ENCODE measurements at regions not wholly inside any gene's neighbourhood (a gene's known extent, or its start where the extent isn't known, plus 50 kb on each side); places are given as distances from the start of the nearest gene placed in this dataset.

DNA sequence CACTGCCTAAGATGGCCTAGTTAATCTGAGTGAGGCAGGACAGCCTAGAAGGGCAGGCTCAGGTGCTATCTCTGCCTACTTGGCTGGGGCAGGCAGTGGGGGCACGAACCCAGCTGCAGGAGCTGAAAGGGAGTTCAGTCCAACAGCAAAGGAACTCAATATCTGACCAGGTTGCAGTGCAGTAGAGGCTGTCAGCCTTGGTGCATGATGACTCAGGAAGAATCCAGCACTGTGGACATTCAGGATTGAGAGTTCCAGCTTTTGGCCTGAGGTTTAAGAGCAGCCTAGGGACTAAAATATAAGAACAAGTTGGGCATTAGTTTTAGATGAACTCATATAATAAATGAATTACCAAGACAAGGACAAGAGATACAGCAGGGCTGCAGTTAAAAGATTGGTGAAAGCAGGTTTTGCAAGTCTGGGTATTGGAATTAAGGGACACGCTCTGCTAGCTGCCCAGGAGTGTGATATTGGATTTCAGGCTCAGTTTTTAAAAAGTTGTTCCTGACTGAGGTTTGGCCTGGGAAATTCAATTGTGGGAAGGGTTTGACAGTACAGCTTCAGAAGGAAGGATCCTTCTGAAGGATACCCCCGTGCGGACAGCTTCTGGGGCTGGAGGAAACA is 64.7 kb upstream of the ATG10 start:
- ATAC-seq = no peak
- DNase-seq (ENCODE audit: low spot score) = no peak
- H3K27me3 Mint-ChIP-seq (ENCODE audit: insufficient read depth, low read depth, poor library complexity) = no peaks in the 10 kb centered on the region
- Histone ChIP-seq H2AFZ (0 out of 2 replicates have a peak overlapping the region, but pooled peaks have one; percentile 76), H3F3A (replicated peaks; ENCODE audit: low read depth) (no peaks in the 10 kb centered on the region), H3K4me1 (ENCODE audit: insufficient read depth) (peaks cover 10% of the 10 kb centered on the region; the same call in 1 of the 2 replicates), H3K4me2 (no peak overlapping the region), H3K9me2 (ENCODE audit: insufficient read depth) (no peaks in the 10 kb centered on the region), H3K4me3 (no peak overlapping the region), H3K27me3 (ENCODE audit: insufficient read depth) (no peaks in the 10 kb centered on the region), H3K27ac (ENCODE audit: low read depth) (no peak overlapping the region), H3K79me2 (replicated peaks; ENCODE audit: insufficient read depth) (no peaks in the 10 kb centered on the region), H3K36me3 (ENCODE audit: insufficient read depth) (no peaks in the 10 kb centered on the region), H4K20me1 (replicated peaks; ENCODE audit: insufficient read depth) (no peaks in the 10 kb centered on the region)
- TF ChIP-seq CREB1 (CRISPR knock-in tag; IDR thresholded peaks at IDR 0.05; ENCODE audit: low read depth) (no peak), STAT1 (IDR thresholded peaks at IDR 0.05; ENCODE audit: unreplicated experiment) (no peak), NANOG (IDR thresholded peaks at IDR 0.05; ENCODE audit: borderline replicate concordance) (no peak)
- TF ChIP-seq, protein P1, sequence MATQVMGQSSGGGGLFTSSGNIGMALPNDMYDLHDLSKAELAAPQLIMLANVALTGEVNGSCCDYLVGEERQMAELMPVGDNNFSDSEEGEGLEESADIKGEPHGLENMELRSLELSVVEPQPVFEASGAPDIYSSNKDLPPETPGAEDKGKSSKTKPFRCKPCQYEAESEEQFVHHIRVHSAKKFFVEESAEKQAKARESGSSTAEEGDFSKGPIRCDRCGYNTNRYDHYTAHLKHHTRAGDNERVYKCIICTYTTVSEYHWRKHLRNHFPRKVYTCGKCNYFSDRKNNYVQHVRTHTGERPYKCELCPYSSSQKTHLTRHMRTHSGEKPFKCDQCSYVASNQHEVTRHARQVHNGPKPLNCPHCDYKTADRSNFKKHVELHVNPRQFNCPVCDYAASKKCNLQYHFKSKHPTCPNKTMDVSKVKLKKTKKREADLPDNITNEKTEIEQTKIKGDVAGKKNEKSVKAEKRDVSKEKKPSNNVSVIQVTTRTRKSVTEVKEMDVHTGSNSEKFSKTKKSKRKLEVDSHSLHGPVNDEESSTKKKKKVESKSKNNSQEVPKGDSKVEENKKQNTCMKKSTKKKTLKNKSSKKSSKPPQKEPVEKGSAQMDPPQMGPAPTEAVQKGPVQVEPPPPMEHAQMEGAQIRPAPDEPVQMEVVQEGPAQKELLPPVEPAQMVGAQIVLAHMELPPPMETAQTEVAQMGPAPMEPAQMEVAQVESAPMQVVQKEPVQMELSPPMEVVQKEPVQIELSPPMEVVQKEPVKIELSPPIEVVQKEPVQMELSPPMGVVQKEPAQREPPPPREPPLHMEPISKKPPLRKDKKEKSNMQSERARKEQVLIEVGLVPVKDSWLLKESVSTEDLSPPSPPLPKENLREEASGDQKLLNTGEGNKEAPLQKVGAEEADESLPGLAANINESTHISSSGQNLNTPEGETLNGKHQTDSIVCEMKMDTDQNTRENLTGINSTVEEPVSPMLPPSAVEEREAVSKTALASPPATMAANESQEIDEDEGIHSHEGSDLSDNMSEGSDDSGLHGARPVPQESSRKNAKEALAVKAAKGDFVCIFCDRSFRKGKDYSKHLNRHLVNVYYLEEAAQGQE (IDR thresholded peaks at IDR 0.05; ENCODE audit: unreplicated experiment) = no peak
- peaks cover 13% of the 10 kb centered on the region for H3K4me1 Mint-ChIP-seq
- no peaks in the 10 kb centered on the region for H3K9me3 Mint-ChIP-seq
- H3K4me3 Mint-ChIP-seq = no peak overlapping the region
- H3K27ac Mint-ChIP-seq = no peak overlapping the region
- H3K36me3 Mint-ChIP-seq (ENCODE audit: low read depth) = no peaks in the 10 kb centered on the region; the same call in 2 of the 3 replicates

DNA sequence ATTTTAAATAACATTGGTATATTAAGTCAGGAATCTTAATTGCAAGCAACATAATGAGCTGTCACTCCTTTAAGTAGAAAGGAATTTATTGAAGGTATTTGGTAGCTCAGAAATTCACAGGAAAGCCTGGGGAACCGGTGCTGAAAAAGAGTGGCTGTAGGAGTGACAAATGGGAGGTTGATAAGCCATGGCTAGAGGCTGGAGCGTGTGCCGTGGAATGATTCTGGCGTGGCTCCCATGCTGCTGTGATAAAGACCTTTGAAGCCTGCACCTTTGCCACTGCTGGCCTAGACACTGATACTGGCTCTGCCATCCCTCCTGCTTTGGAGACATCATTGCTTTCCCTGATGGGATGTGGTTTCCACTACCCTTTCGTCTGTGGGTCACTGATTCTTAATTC is 65.7 kb upstream of the ATG10 start:
- no peaks in the 10 kb centered on the region for H3K79me2 ChIP-seq (replicated peaks; ENCODE audit: insufficient read depth)
- H3K27me3 ChIP-seq (ENCODE audit: insufficient read depth) = no peaks in the 10 kb centered on the region
- Mint-ChIP-seq H3K9me3 (peaks cover 2% of the 10 kb centered on the region; the same call in 2 of the 3 replicates), H3K4me1 (peaks cover 22% of the 10 kb centered on the region), H3K27ac (no peak overlapping the region), H3K4me3 (no peak overlapping the region), H3K27me3 (ENCODE audit: insufficient read depth, low read depth, poor library complexity) (no peaks in the 10 kb centered on the region), H3K36me3 (ENCODE audit: low read depth) (peaks cover 4% of the 10 kb centered on the region; the same call in 1 of the 3 replicates)
- no peak overlapping the region for H2AFZ ChIP-seq
- no peak overlapping the region for H3K4me3 ChIP-seq
- TF ChIP-seq CREB1 (CRISPR knock-in tag; IDR thresholded peaks at IDR 0.05; ENCODE audit: low read depth) (no peak), NANOG (IDR thresholded peaks at IDR 0.05; ENCODE audit: borderline replicate concordance) (no peak), POLR2AphosphoS5 (IDR thresholded peaks at IDR 0.05; ENCODE audit: low read depth) (no peak), EZH2phosphoT487 (IDR thresholded peaks at IDR 0.05; ENCODE audit: unreplicated experiment) (no peak), STAT1 (IDR thresholded peaks at IDR 0.05; ENCODE audit: unreplicated experiment) (no peak)
- TF ChIP-seq, protein P1 (IDR thresholded peaks at IDR 0.05; ENCODE audit: unreplicated experiment) = no peak
- TF ChIP-seq, protein P2, sequence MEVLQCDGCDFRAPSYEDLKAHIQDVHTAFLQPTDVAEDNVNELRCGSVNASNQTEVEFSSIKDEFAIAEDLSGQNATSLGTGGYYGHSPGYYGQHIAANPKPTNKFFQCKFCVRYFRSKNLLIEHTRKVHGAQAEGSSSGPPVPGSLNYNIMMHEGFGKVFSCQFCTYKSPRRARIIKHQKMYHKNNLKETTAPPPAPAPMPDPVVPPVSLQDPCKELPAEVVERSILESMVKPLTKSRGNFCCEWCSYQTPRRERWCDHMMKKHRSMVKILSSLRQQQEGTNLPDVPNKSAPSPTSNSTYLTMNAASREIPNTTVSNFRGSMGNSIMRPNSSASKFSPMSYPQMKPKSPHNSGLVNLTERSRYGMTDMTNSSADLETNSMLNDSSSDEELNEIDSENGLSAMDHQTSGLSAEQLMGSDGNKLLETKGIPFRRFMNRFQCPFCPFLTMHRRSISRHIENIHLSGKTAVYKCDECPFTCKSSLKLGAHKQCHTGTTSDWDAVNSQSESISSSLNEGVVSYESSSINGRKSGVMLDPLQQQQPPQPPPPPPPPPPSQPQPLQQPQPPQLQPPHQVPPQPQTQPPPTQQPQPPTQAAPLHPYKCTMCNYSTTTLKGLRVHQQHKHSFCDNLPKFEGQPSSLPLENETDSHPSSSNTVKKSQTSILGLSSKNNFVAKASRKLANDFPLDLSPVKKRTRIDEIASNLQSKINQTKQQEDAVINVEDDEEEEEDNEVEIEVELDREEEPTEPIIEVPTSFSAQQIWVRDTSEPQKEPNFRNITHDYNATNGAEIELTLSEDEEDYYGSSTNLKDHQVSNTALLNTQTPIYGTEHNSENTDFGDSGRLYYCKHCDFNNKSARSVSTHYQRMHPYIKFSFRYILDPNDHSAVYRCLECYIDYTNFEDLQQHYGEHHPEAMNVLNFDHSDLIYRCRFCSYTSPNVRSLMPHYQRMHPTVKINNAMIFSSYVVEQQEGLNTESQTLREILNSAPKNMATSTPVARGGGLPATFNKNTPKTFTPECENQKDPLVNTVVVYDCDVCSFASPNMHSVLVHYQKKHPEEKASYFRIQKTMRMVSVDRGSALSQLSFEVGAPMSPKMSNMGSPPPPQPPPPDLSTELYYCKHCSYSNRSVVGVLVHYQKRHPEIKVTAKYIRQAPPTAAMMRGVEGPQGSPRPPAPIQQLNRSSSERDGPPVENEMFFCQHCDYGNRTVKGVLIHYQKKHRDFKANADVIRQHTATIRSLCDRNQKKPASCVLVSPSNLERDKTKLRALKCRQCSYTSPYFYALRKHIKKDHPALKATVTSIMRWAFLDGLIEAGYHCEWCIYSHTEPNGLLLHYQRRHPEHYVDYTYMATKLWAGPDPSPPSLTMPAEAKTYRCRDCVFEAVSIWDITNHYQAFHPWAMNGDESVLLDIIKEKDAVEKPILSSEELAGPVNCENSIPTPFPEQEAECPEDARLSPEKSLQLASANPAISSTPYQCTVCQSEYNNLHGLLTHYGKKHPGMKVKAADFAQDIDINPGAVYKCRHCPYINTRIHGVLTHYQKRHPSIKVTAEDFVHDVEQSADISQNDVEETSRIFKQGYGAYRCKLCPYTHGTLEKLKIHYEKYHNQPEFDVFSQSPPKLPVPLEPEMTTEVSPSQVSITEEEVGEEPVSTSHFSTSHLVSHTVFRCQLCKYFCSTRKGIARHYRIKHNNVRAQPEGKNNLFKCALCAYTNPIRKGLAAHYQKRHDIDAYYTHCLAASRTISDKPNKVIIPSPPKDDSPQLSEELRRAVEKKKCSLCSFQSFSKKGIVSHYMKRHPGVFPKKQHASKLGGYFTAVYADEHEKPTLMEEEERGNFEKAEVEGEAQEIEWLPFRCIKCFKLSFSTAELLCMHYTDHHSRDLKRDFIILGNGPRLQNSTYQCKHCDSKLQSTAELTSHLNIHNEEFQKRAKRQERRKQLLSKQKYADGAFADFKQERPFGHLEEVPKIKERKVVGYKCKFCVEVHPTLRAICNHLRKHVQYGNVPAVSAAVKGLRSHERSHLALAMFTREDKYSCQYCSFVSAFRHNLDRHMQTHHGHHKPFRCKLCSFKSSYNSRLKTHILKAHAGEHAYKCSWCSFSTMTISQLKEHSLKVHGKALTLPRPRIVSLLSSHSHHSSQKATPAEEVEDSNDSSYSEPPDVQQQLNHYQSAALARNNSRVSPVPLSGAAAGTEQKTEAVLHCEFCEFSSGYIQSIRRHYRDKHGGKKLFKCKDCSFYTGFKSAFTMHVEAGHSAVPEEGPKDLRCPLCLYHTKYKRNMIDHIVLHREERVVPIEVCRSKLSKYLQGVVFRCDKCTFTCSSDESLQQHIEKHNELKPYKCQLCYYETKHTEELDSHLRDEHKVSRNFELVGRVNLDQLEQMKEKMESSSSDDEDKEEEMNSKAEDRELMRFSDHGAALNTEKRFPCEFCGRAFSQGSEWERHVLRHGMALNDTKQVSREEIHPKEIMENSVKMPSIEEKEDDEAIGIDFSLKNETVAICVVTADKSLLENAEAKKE (CRISPR knock-in tag; IDR thresholded peaks at IDR 0.05) = no peak
- no peaks in the 10 kb centered on the region for H4K20me1 ChIP-seq (replicated peaks; ENCODE audit: insufficient read depth)
- DNase-seq (ENCODE audit: low spot score) (no peak), ATAC-seq (no peak)
- no peak overlapping the region for H3K4me2 ChIP-seq
- no peaks in the 10 kb centered on the region for H3F3A ChIP-seq (replicated peaks; ENCODE audit: low read depth)
- H3K27ac ChIP-seq (ENCODE audit: low read depth) = no peak overlapping the region
- peaks cover 10% of the 10 kb centered on the region; the same call in 1 of the 2 replicates for H3K4me1 ChIP-seq (ENCODE audit: insufficient read depth)
- H3K36me3 ChIP-seq (ENCODE audit: insufficient read depth) = no peaks in the 10 kb centered on the region
- no peaks in the 10 kb centered on the region for H3K9me2 ChIP-seq (ENCODE audit: insufficient read depth)

Data from GM23338 (cell line).